ENCODE measurements at regions not wholly inside any gene's neighbourhood (a gene's known extent, or its start where the extent isn't known, plus 50 kb on each side); places are given as distances from the start of the nearest gene placed in this dataset.

DNA sequence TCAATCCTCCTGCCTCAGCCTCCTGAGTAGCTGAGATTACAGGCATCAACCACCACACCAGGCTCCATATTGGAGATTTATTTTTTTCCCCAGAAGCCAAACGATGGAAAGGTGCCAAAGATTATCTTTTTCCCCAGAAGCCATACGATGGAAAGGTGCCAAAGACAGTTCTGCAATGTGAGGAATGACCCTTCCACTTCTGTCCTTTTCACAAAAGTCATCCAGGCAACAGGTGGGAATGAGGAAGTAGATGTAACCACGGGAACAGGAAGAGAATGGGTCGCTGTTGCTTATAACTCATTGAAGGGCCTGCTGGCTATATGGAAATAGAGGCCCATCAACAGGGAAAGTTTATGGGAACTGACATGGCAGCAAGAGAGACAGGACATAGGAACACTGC, 233.7 kb upstream of the MSX2 start:
- H3F3A ChIP-seq (ENCODE audit: low read depth): no peaks in the 10 kb centered on the region
- no peak overlapping the region for H2AFZ ChIP-seq (replicated peaks)
- H3K4me2 ChIP-seq: no peak overlapping the region
- no peak overlapping the region for H3K4me3 Mint-ChIP-seq
- no peaks in the 10 kb centered on the region for H3K9me3 Mint-ChIP-seq
- peaks cover 8% of the 10 kb centered on the region for H3K27me3 Mint-ChIP-seq (ENCODE audit: insufficient read depth, low read depth)
- H4K20me1 ChIP-seq (ENCODE audit: low read depth): no peaks in the 10 kb centered on the region
- H3K9ac ChIP-seq: no peak overlapping the region
- no peaks in the 10 kb centered on the region for H3K9me3 ChIP-seq (ENCODE audit: low read depth)
- H3K4me1 Mint-ChIP-seq: peaks cover 7% of the 10 kb centered on the region
- no peak for TF ChIP-seq EZH2phosphoT487 (IDR thresholded peaks at IDR 0.05)
- TF ChIP-seq EZH2 (IDR thresholded peaks at IDR 0.05): no peak
- TF ChIP-seq CTCF (IDR thresholded peaks at IDR 0.05): no peak
- no peak overlapping the region for H3K4me3 ChIP-seq
- no peaks in the 10 kb centered on the region for H3K79me2 ChIP-seq (ENCODE audit: low read depth)
- H3K27ac ChIP-seq: no peak overlapping the region
- H3K27me3 ChIP-seq: no peaks in the 10 kb centered on the region
- no peaks in the 10 kb centered on the region for H3K36me3 ChIP-seq
- no peak overlapping the region for H3K27ac Mint-ChIP-seq
- DNase-seq (ENCODE audit: low spot score): no peak
- peaks cover 2% of the 10 kb centered on the region for H3K4me1 ChIP-seq
- H3K36me3 Mint-ChIP-seq: no peaks in the 10 kb centered on the region

DNA sequence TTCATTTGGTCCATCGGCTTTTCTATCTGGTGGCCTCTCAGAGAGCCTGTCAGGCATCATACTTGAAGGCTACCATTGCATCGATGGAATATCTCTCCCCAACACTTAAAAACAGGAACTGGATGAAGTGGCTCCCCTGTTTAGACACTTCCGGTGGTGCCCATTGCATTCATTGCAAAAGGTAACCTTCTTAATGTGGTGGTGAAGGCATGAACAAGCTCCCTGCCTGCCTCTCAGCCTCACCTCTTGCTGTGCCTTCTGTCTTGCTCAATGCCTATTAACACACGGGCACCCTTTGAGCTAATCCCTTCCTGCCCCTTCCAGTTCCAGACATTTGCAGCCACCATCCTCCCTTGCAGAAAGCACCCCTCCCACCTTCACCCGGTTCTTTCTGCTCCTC, 233.1 kb upstream of the MSX2 start:
- no peaks in the 10 kb centered on the region for H3F3A ChIP-seq (ENCODE audit: low read depth)

DNA sequence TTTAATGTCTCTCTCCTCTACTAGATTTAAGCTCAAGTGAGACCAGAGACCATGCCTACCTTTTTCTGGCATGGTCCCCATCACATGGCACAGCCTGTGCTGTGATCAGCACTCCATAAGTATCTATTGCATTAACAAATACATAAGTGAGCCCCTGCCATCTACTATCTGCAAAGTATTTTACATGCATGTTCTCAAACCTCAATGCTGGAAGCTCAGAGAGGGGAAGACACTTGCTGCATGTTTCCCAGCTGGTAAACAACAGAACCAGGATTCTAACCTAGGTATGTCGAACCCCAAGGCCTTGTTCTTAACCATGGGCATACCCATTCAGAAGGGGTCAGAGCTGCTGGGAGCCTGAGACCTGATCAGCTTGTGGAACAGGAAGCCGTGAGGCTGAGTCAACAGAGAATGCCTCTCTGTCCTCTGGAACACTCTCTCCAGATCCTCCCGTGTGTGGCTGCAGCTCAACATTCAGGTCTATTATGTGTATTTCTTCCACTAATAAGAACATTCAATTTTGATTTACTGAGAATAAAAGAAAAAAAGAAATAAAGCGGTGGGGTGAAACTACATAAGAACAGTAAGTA, 232.5 kb upstream of the MSX2 start:
- no peak overlapping the region for H3K27ac ChIP-seq
- no peaks in the 10 kb centered on the region for H3K9me3 ChIP-seq (ENCODE audit: low read depth)
- H2AFZ ChIP-seq (replicated peaks): no peak overlapping the region
- peaks cover 6% of the 10 kb centered on the region for H3K4me1 ChIP-seq
- no peak overlapping the region for H3K4me3 ChIP-seq
- H3K36me3 ChIP-seq: no peaks in the 10 kb centered on the region
- no peak overlapping the region for H3K4me3 Mint-ChIP-seq
- no peak for TF ChIP-seq CTCF (IDR thresholded peaks at IDR 0.05)
- TF ChIP-seq EZH2 (IDR thresholded peaks at IDR 0.05): no peak
- TF ChIP-seq EZH2phosphoT487 (IDR thresholded peaks at IDR 0.05): no peak
- H3K4me2 ChIP-seq: no peak overlapping the region
- no peaks in the 10 kb centered on the region for H3K79me2 ChIP-seq (ENCODE audit: low read depth)
- H4K20me1 ChIP-seq (ENCODE audit: low read depth): no peaks in the 10 kb centered on the region
- no peak overlapping the region for H3K27ac Mint-ChIP-seq
- no peaks in the 10 kb centered on the region for H3F3A ChIP-seq (ENCODE audit: low read depth)
- no peak overlapping the region for H3K9ac ChIP-seq
- no peak for DNase-seq (ENCODE audit: low spot score)
- H3K27me3 ChIP-seq: no peaks in the 10 kb centered on the region
- H3K27me3 Mint-ChIP-seq (ENCODE audit: insufficient read depth, low read depth): peaks cover 7% of the 10 kb centered on the region
- peaks cover 10% of the 10 kb centered on the region for H3K4me1 Mint-ChIP-seq
- no peaks in the 10 kb centered on the region for H3K36me3 Mint-ChIP-seq
- no peaks in the 10 kb centered on the region for H3K9me3 Mint-ChIP-seq

More for the DNA sequence above, 233.1 kb upstream of the MSX2 start:
- Mint-ChIP-seq H3K9me3 (no peaks in the 10 kb centered on the region), H3K27me3 (ENCODE audit: insufficient read depth, low read depth) (peaks cover 8% of the 10 kb centered on the region), H3K4me1 (peaks cover 10% of the 10 kb centered on the region), H3K36me3 (no peaks in the 10 kb centered on the region), H3K27ac (no peak overlapping the region), H3K4me3 (no peak overlapping the region)
- Histone ChIP-seq H3K27ac (no peak overlapping the region), H3K36me3 (no peaks in the 10 kb centered on the region), H3K27me3 (no peaks in the 10 kb centered on the region), H2AFZ (replicated peaks) (no peak overlapping the region), H3K9ac (no peak overlapping the region), H3K4me3 (no peak overlapping the region), H3K9me3 (ENCODE audit: low read depth) (no peaks in the 10 kb centered on the region), H4K20me1 (ENCODE audit: low read depth) (no peaks in the 10 kb centered on the region), H3K4me2 (no peak overlapping the region), H3K79me2 (ENCODE audit: low read depth) (no peaks in the 10 kb centered on the region), H3K4me1 (peaks cover 6% of the 10 kb centered on the region)
- no peak for TF ChIP-seq EZH2phosphoT487 (IDR thresholded peaks at IDR 0.05)
- no peak for TF ChIP-seq CTCF (IDR thresholded peaks at IDR 0.05)
- TF ChIP-seq EZH2 (IDR thresholded peaks at IDR 0.05): no peak
- DNase-seq (ENCODE audit: low spot score): no peak

Measured in neural progenitor cell (in vitro differentiated cells).